ENCODE measurements at regions not wholly inside any gene's neighbourhood (a gene's known extent, or its start where the extent isn't known, plus 50 kb on each side); places are given as distances from the start of the nearest gene placed in this dataset.
A peak's percentile ranks its signal among the peaks of the same experiment; 100 is the strongest.

- DNase-seq (ENCODE audit: extremely low read depth in 1 of 4, low spot score in 3 of 4) (no peak), FAIRE-seq (no peak), ATAC-seq (no peak)
- Histone ChIP-seq H3K79me2 (ENCODE audit: control insufficient read depth, insufficient read depth, low read length) (no peaks in the 10 kb centered on the region), H3K4me3 (no peak overlapping the region), H3K9me3 (replicated peaks; ENCODE audit: control insufficient read depth, insufficient read depth, low read depth, low read length) (no peaks in the 10 kb centered on the region), H3K9ac (ENCODE audit: insufficient read depth in 1 of 2, low read depth in 2 of 2, low read length in 2 of 2) (no peak overlapping the region), H3K9me1 (ENCODE audit: control insufficient read depth, insufficient read depth, low read length) (no peaks in the 10 kb centered on the region), H3K4me1 (replicated peaks in 1 of 2; ENCODE audit: control insufficient read depth in 2 of 2, insufficient read depth in 2 of 2, low read length in 2 of 2) (peaks cover 3 to 74% of the 10 kb centered on the region in 2 experiments; a peak in 4 of 5 replicates), H4K20me1 (replicated peaks; ENCODE audit: control insufficient read depth, insufficient read depth, low read length) (peaks cover 11% of the 10 kb centered on the region), H3K4me2 (ENCODE audit: insufficient read depth, low read length) (no peak overlapping the region), H3K36me3 (ENCODE audit: control insufficient read depth, insufficient read depth, low read length) (no peaks in the 10 kb centered on the region), H2AFZ (ENCODE audit: low read depth, low read length) (no peak overlapping the region), H3K27ac (ENCODE audit: extremely low read depth, low read depth, low read length) (no peak overlapping the region), H3K27me3 (ENCODE audit: control insufficient read depth in 2 of 2, insufficient read depth in 2 of 2, low read length in 2 of 2) (peaks cover 32 to 67% of the 10 kb centered on the region in 2 experiments; a peak in 4 of 5 replicates)
- WGBS (ENCODE audit: insufficient coverage, low coverage, missing lambda C conversion rate), result 33% methylated on average over 18 of the region's 18 CpGs
- in situ Hi-C loops (cut with MboI) (no loop called here), intact Hi-C loops (cut with micrococcal nuclease) (no loop called here)
- BruUV-seq (replicated peaks), result no TSS peak
- ChIA-PET POLR2A (no interaction called here), CTCF (ENCODE audit: low intra/inter-chr PET ratio) (no interaction called here)
- no peak for TF ChIP-seq TCF3 (CRISPR knock-in tag; IDR thresholded peaks at IDR 0.05)
- no peak for TF ChIP-seq VEZF1 (CRISPR knock-in tag; IDR thresholded peaks at IDR 0.05)
- TF ChIP-seq SIN3A (IDR thresholded peaks at IDR 0.05; ENCODE audit: borderline replicate concordance in 2 of 2, control insufficient read depth in 1 of 2, low read depth in 2 of 2, low read length in 2 of 2), result no peak
- TF ChIP-seq SRF (CRISPR knock-in tag; IDR thresholded peaks at IDR 0.05), result no peak
- TF ChIP-seq BCL6 (CRISPR knock-in tag; IDR thresholded peaks at IDR 0.05), result no peak
- TF ChIP-seq FOXK2 (conservative IDR thresholded peaks at IDR 0.05 in 1 of 2, IDR thresholded peaks at IDR 0.05 in 1 of 2; ENCODE audit: low read depth in 2 of 2), result no peak
- peak in 1 of 2 experiments; percentile 57; a peak in 1 of 4 replicates for TF ChIP-seq FOXA3 (CRISPR knock-in tag; conservative IDR thresholded peaks at IDR 0.05 in 1 of 2, IDR thresholded peaks at IDR 0.05 in 1 of 2)
- no peak for TF ChIP-seq ZNF23 (CRISPR knock-in tag; IDR thresholded peaks at IDR 0.05)
- TF ChIP-seq ZNF408 (CRISPR knock-in tag; IDR thresholded peaks at IDR 0.05; ENCODE audit: low read depth), result no peak
- TF ChIP-seq ZNF707 (CRISPR knock-in tag; conservative IDR thresholded peaks at IDR 0.05), result no peak
- TF ChIP-seq SFPQ (IDR thresholded peaks at IDR 0.05; ENCODE audit: low read depth, low read length), result no peak
- TF ChIP-seq ZFX (CRISPR knock-in tag; IDR thresholded peaks at IDR 0.05), result peak; percentile 29; the same call in 1 of the 2 replicates
- no peak for TF ChIP-seq RFX5 (IDR thresholded peaks at IDR 0.05; ENCODE audit: low read depth, low read length)
- no peak for TF ChIP-seq FOXM1 (IDR thresholded peaks at IDR 0.05; ENCODE audit: low read depth)
- no peak for TF ChIP-seq FOXM1 (CRISPR knock-in tag; IDR thresholded peaks at IDR 0.05; ENCODE audit: low read depth)
- TF ChIP-seq E2F3 (CRISPR knock-in tag; IDR thresholded peaks at IDR 0.05), result no peak
- no peak for TF ChIP-seq ZNF3 (CRISPR knock-in tag; IDR thresholded peaks at IDR 0.05)
These were observed 138.6 kb upstream of the NKX1-1 start for GRCh38 chr4:1544861-1545281.

Measured in K562 (cell line).